Lower leg skin (tissue), 4 donors: ENCODE measurements at regions not wholly inside any gene's neighbourhood (a gene's known extent, or its start where the extent isn't known, plus 50 kb on each side); places are given as distances from the start of the nearest gene placed in this dataset.

Experiments used
- DNase-seq, 2 donors: peaks; one replicate each; pipeline ENCODE4 v3.0.0-alpha.2; 2019; ENCODE audit warnings: low spot score in 2 of 2
- H3K4me3 ChIP-seq: fragments of 200-600 bp; sonication (generic); 2 replicates; pipeline ENCODE4 v1.5.1; 2017; ENCODE audit warnings: mild to moderate bottlenecking, low read depth; ENCODE audit not compliant: poor library complexity, severe bottlenecking
- POLR2A ChIP-seq, 2 donors: fragments of 450-650 bp; IDR thresholded peaks; one replicate each; pipeline ENCODE4 v1.6.1; 2016 to 2017; ENCODE audit warnings: antibody characterized with exemption in 2 of 2, mild to moderate bottlenecking in 1 of 2, moderate library complexity in 1 of 2
- WGBS, 2 donors: methylation state at CpG; one replicate each; pipeline ENCODE4 v1.1.5; 2018; 5-methylcytosine and 5-hydroxymethylcytosine counted together
- intact Hi-C: fragments of 100-400 bp; cut with DNase I; formaldehyde crosslinking; loops from one replicate; pipeline ENCODE4 v1.15.0; 2023; ENCODE audit warnings: low total_unique reads
- TF ChIP-seq, protein P1 (sequence below), 3 donors: fragments of 450-650 bp; IDR thresholded peaks; one replicate each; pipeline ENCODE4 v1.5.1; 2016; ENCODE audit warnings: antibody characterized with exemption in 3 of 3, mild to moderate bottlenecking in 3 of 3, moderate library complexity in 2 of 3

DNA sequence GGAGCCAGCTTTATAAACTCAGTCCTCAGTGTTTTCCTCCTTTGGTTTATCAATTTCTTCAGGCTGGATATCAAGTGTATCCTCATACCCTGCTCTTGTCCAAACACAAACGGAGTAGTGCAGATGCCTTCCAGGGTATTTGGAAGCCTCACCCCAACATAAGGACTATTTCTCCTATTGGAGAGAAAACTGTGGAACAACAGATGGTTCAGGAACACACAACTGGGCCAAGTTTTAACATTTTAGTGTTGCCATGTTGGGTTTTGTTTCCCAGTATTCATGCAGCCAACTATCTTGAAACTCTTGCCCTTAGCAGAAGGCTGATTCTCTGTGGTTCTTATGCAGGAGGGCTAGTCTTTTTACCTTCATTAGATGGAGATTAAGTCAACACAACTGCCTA lies 398.1 kb downstream of the GABRB3 start:
- intact Hi-C loops, result no loop called here
- TF ChIP-seq, protein P1, sequence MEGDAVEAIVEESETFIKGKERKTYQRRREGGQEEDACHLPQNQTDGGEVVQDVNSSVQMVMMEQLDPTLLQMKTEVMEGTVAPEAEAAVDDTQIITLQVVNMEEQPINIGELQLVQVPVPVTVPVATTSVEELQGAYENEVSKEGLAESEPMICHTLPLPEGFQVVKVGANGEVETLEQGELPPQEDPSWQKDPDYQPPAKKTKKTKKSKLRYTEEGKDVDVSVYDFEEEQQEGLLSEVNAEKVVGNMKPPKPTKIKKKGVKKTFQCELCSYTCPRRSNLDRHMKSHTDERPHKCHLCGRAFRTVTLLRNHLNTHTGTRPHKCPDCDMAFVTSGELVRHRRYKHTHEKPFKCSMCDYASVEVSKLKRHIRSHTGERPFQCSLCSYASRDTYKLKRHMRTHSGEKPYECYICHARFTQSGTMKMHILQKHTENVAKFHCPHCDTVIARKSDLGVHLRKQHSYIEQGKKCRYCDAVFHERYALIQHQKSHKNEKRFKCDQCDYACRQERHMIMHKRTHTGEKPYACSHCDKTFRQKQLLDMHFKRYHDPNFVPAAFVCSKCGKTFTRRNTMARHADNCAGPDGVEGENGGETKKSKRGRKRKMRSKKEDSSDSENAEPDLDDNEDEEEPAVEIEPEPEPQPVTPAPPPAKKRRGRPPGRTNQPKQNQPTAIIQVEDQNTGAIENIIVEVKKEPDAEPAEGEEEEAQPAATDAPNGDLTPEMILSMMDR (IDR thresholded peaks at IDR 0.05), result no peak
- TF ChIP-seq POLR2A (IDR thresholded peaks at IDR 0.05), result no peak
- WGBS, 2 donors, result 63 to 80% methylated on average over 1 of the region's 1 CpG

DNA sequence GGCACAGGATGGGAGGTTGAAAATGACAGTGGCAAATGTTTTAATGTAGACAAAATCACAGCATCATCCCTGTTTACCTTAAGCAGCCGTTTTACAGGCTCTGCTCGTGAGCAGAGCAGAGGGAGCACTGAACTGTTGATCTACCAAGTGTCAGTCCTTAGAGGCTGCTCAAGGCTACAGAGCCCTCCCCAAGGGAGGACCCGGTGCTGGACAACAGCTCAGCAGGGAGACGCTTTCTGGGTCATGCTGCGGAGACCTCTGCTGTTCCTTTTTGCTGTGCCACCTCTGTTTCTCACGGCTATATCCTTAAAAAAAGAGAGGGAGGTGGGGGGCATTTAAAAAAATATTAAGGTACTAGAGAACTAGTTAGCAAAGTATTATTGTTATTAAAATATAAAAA lies 400.2 kb downstream of the GABRB3 start:
- DNase-seq, result no peak
- WGBS, 2 donors, result 57 to 60% methylated on average over 6 of the region's 6 CpGs
- H3K4me3 ChIP-seq, result no peak overlapping the region
- TF ChIP-seq, protein P1 (IDR thresholded peaks at IDR 0.05), result no peak
- TF ChIP-seq POLR2A (IDR thresholded peaks at IDR 0.05), result no peak
- intact Hi-C loops, result no loop called here

More for the DNA sequence above, 398.1 kb downstream of the GABRB3 start:
- no peak for DNase-seq
- no peak overlapping the region for H3K4me3 ChIP-seq

DNA sequence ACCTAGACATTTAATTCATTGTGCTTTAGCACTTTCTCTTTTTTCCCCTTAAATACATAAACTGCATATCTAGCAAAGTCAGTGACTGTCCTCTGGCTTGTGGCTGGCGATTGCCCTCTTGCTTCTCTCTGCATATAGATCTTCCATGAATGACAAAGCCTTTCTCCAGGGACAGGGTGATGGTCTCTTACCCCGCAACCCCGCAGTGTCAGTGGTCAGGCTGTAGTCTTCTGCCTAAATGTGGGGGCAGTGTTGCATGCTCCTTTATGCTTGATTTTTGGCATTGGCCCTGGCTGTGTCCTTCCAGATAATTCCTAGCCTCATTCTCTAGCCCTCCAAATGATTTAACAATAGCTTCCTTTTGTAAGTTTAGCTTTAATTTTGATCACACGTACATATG lies 407.8 kb downstream of the GABRB3 start:
- 80 to 87% methylated on average over 4 of the region's 4 CpGs for WGBS, 2 donors
- intact Hi-C loops, result no loop called here

DNA sequence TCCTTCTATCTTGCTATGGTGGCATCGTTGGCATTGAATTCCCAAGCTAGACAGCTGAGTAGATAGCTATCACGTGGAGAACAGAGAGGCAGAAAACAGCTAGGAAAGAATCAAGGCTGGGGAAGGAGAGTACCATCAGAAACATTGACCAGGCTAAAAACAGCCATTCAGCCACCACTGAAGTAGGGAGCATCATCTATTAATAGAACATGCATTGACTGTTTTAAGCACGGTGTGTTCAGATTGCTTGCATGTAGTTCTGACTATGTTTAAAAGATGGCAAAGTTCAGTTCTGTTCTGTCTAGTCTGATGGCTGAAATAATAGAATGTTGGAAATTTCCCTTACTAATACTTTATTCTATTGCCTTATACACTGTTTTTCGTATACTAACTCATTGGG lies 413.0 kb downstream of the GABRB3 start:
- no peak for DNase-seq
- TF ChIP-seq POLR2A (IDR thresholded peaks at IDR 0.05), result no peak
- TF ChIP-seq, protein P1 (IDR thresholded peaks at IDR 0.05), result no peak
- WGBS, 2 donors, result 74 to 82% methylated on average over 4 of the region's 4 CpGs
- intact Hi-C loops, result loop anchor here (5.0 kb wide), 1 partner anchor 543 kb away; no protein-coding TSS in a partner anchor
- H3K4me3 ChIP-seq, result no peak overlapping the region

More for the DNA sequence above, 407.8 kb downstream of the GABRB3 start:
- H3K4me3 ChIP-seq, result no peak overlapping the region
- DNase-seq, result no peak
- no peak for TF ChIP-seq POLR2A (IDR thresholded peaks at IDR 0.05)
- TF ChIP-seq, protein P1 (IDR thresholded peaks at IDR 0.05), result no peak

DNA sequence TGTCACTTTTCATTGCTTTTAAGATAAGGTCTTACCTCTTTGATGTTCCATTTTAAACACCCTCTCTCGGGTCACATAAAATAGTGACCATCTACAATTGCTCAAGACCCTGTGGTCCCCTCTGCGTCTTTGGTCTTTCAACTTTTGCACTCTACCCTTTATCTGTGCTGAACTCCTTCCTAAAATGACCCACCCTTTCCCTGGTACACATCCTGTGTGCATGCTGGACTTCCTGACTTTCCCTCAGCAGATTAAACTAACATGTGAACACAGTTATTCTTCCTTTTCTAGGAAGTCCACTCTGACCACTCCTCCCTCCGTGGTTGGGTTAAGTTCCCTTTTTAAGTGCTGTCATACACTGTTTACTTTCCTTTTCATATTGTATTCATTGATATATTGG lies 414.2 kb downstream of the GABRB3 start:
- intact Hi-C loops, result no loop called here
- TF ChIP-seq POLR2A (IDR thresholded peaks at IDR 0.05), result no peak
- TF ChIP-seq, protein P1 (IDR thresholded peaks at IDR 0.05), result no peak
- WGBS, 2 donors, result 58 to 62% methylated on average over 3 of the region's 3 CpGs
- no peak for DNase-seq
- no peak overlapping the region for H3K4me3 ChIP-seq

DNA sequence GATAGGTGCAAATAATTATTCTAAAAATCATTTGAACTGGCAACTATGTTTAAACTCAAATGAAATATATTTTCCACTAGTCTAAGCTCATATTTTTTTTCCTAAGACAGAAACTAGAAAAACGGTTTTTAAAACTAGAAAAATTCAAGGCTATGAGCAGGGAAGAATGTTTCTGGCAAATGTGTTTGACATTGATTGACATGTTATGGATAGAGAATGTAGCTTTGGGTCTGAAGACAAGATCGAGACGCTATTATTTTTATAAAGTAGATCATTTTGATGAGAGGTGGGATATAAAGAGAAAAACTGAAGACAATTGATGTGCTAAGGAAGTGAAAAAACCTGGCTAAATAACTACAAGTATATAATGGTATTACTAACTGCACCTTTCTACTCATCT lies 415.2 kb downstream of the GABRB3 start:
- 59 to 75% methylated on average over 3 of the region's 3 CpGs for WGBS, 2 donors
- H3K4me3 ChIP-seq, result no peak overlapping the region
- DNase-seq, result no peak
- intact Hi-C loops, result no loop called here
- TF ChIP-seq POLR2A (IDR thresholded peaks at IDR 0.05), result no peak
- TF ChIP-seq, protein P1 (IDR thresholded peaks at IDR 0.05), result no peak
